ENCODE measurements at regions not wholly inside any gene's neighbourhood (a gene's known extent, or its start where the extent isn't known, plus 50 kb on each side); places are given as distances from the start of the nearest gene placed in this dataset.
"Not testable (repeated sequence)": the region's sequence is repeated elsewhere in the genome, so short reads cannot be mapped to it uniquely, and the experiment has no call there.

GRCh38 chr13:76829572-76830327 is 56.5 kb downstream of the KCTD12 start:
- FAIRE-seq: no peak

GRCh38 chr13:76828316-76828741 is 57.9 kb downstream of the KCTD12 start:
- FAIRE-seq: no peak

GRCh38 chr13:76826527-76826926 is 59.7 kb downstream of the KCTD12 start:
- no peak for FAIRE-seq

GRCh38 chr13:76825430-76825829 is 60.8 kb downstream of the KCTD12 start:
- no peak for FAIRE-seq

GRCh38 chr13:76823969-76824368 is 62.2 kb downstream of the KCTD12 start:
- FAIRE-seq: no peak

- no peak for FAIRE-seq
Measured at GRCh38 chr13:76822698-76823267, 63.4 kb downstream of the KCTD12 start.

GRCh38 chr13:76821222-76821621 is 65.0 kb downstream of the KCTD12 start:
- not testable (repeated sequence) for FAIRE-seq

GRCh38 chr13:76820759-76821158 is 65.4 kb downstream of the KCTD12 start:
- no peak for FAIRE-seq

GRCh38 chr13:76816394-76816793 is 69.8 kb downstream of the KCTD12 start:
- no peak for FAIRE-seq

- FAIRE-seq: no peak
Measured at GRCh38 chr13:76815344-76815743, 70.9 kb downstream of the KCTD12 start.

GRCh38 chr13:76813891-76814290 is 72.3 kb downstream of the KCTD12 start:
- FAIRE-seq: no peak

GRCh38 chr13:76813000-76813691 is 73.1 kb downstream of the KCTD12 start:
- FAIRE-seq: no peak

GRCh38 chr13:76812206-76812897 is 73.9 kb downstream of the KCTD12 start:
- no peak for FAIRE-seq

GRCh38 chr13:76809389-76809788 is 76.8 kb downstream of the KCTD12 start:
- FAIRE-seq: no peak

- FAIRE-seq: no peak
Measured at GRCh38 chr13:76808927-76809326, 77.3 kb downstream of the KCTD12 start.

GRCh38 chr13:76804801-76805200 is 81.4 kb downstream of the KCTD12 start:
- no peak for FAIRE-seq

- FAIRE-seq: no peak
Measured at GRCh38 chr13:76803831-76804230, 82.4 kb downstream of the KCTD12 start.

GRCh38 chr13:76800943-76801342 is 85.3 kb downstream of the KCTD12 start:
- no peak for FAIRE-seq

- FAIRE-seq: no peak
Measured at GRCh38 chr13:76799696-76800095, 86.5 kb downstream of the KCTD12 start.

GRCh38 chr13:76798037-76798436 is 88.2 kb downstream of the KCTD12 start:
- no peak for FAIRE-seq

GRCh38 chr13:76797361-76797760 is 88.8 kb downstream of the KCTD12 start:
- FAIRE-seq: no peak

- FAIRE-seq: no peak
Measured at GRCh38 chr13:76796851-76797250, 89.4 kb downstream of the KCTD12 start.

Measured in colon (tissue), 2 donors.